ENCODE measurements at regions not wholly inside any gene's neighbourhood (a gene's known extent, or its start where the extent isn't known, plus 50 kb on each side); places are given as distances from the start of the nearest gene placed in this dataset.

DNA sequence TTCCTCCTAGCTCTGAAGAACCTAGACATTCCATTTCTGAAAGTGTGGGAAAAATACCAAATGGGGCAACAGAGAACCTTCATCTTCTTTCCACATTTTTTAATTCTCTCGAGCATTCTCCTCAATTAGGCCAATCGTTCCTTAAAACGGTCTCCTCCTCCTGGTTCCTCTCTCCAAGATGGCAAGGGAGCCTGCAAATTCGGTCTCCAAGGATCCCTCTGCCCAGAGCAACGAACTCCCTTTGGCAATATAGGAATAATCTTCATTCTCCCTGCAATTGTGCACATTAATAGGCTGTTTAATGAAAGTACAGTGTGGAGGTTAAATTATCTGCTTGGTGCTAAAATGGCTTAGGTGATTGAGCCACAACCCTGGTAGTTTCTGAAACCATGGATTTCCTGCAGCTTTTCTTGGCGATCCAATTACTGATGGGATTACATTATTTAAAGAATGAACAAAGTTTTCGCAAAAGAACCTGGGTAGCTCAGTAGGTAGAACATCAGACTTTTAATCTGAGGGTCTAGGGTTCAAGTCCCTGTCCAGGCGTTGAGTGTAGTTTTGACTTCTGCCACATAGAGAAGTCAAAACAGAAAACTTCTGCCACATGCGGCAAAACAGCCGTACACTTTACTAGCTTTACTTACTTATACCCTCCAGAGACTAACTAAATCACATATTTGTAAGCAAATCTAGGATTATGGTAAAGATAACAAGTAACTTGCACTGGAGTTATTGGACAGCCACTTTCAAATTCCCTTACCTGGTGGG lies 102.9 kb upstream of the ZNF184 start:
- no peaks in the 10 kb centered on the region for H3K9me3 ChIP-seq (replicated peaks; ENCODE audit: control insufficient read depth, insufficient read depth, low read length)
- H3K27me3 ChIP-seq (ENCODE audit: control insufficient read depth in 2 of 2, insufficient read depth in 2 of 2, low read length in 2 of 2), result peaks cover 1 to 4% of the 10 kb centered on the region in 2 experiments
- H3K4me3 ChIP-seq (replicated peaks in 1 of 3; ENCODE audit: insufficient read depth in 1 of 3, low read depth in 1 of 3, low read length in 3 of 3), result no peak overlapping the region
- no peak overlapping the region for H3K4me2 ChIP-seq (ENCODE audit: insufficient read depth, low read length)
- H3K79me2 ChIP-seq (ENCODE audit: control insufficient read depth, insufficient read depth, low read length), result no peaks in the 10 kb centered on the region
- no peak for DNase-seq (ENCODE audit: low read depth, low spot score)
- H3K9ac ChIP-seq (replicated peaks; ENCODE audit: extremely low read depth, insufficient read depth, low read length), result no peak overlapping the region
- H4K20me1 ChIP-seq (replicated peaks; ENCODE audit: control insufficient read depth, extremely low read depth, insufficient read depth, low read length), result no peaks in the 10 kb centered on the region
- CTCF ChIA-PET, result interaction anchor here (1.0 kb wide), 2 partner anchors 34 kb away, joined by 4 read pairs; no protein-coding TSS in a partner anchor
- no peak overlapping the region for H2AFZ ChIP-seq (ENCODE audit: low read depth, low read length)
- TF ChIP-seq FOS (IDR thresholded peaks at IDR 0.05; ENCODE audit: borderline replicate concordance, insufficient read depth, low read length) (no peak), MAX (IDR thresholded peaks at IDR 0.05; ENCODE audit: insufficient read depth, insufficient read length) (no peak), EZH2 (IDR thresholded peaks at IDR 0.05; ENCODE audit: borderline replicate concordance, low read depth, low read length, severe bottlenecking) (no peak), JUN (IDR thresholded peaks at IDR 0.05; ENCODE audit: borderline replicate concordance, insufficient read depth, insufficient read length, low read depth) (no peak), POLR2A (IDR thresholded peaks at IDR 0.05; ENCODE audit: low read depth, low read length) (no peak), MYC (IDR thresholded peaks at IDR 0.05; ENCODE audit: low read depth, low read length) (no peak), GATA2 (IDR thresholded peaks at IDR 0.05; ENCODE audit: insufficient read depth, insufficient read length, low read depth, low read length) (no peak), POLR2AphosphoS5 (IDR thresholded peaks at IDR 0.05; ENCODE audit: insufficient read depth, low read depth, low read length) (no peak)
- TF ChIP-seq, protein P1, sequence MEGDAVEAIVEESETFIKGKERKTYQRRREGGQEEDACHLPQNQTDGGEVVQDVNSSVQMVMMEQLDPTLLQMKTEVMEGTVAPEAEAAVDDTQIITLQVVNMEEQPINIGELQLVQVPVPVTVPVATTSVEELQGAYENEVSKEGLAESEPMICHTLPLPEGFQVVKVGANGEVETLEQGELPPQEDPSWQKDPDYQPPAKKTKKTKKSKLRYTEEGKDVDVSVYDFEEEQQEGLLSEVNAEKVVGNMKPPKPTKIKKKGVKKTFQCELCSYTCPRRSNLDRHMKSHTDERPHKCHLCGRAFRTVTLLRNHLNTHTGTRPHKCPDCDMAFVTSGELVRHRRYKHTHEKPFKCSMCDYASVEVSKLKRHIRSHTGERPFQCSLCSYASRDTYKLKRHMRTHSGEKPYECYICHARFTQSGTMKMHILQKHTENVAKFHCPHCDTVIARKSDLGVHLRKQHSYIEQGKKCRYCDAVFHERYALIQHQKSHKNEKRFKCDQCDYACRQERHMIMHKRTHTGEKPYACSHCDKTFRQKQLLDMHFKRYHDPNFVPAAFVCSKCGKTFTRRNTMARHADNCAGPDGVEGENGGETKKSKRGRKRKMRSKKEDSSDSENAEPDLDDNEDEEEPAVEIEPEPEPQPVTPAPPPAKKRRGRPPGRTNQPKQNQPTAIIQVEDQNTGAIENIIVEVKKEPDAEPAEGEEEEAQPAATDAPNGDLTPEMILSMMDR (IDR thresholded peaks at IDR 0.05; ENCODE audit: extremely low read depth in 1 of 2, insufficient read depth in 1 of 2, low read depth in 1 of 2, low read length in 2 of 2), result no peak
- no peaks in the 10 kb centered on the region for H3K9me1 ChIP-seq (replicated peaks; ENCODE audit: control insufficient read depth, extremely low read depth, insufficient read depth, low read length)
- intact Hi-C loops (cut with micrococcal nuclease), result no loop called here
- dilution Hi-C loops (cut with MboI; ENCODE audit: extremely low pct_ligation_motif_present, low sequenced_read_pairs), result no loop called here
- H3K36me3 ChIP-seq (ENCODE audit: control insufficient read depth in 2 of 2, extremely low read depth in 1 of 2, insufficient read depth in 2 of 2, low read length in 2 of 2), result no peaks in the 10 kb centered on the region
- H3K27ac ChIP-seq (ENCODE audit: insufficient read depth, low read depth, low read length), result no peak overlapping the region
- POLR2A ChIA-PET, result no interaction called here
- FAIRE-seq, result no peak
- BruUV-seq (replicated peaks), result no TSS peak
- H3K4me1 ChIP-seq (ENCODE audit: control insufficient read depth, extremely low read depth, insufficient read depth, low read length), result no peaks in the 10 kb centered on the region

Measured in endothelial cell of umbilical vein (primary cell).